Activated gamma-delta T cell treated with anti-CD3 and anti-CD28 coated beads, Interleukin-2, amount 50 U/mL, for 16 hours (primary cell): ENCODE measurements at regions not wholly inside any gene's neighbourhood (a gene's known extent, or its start where the extent isn't known, plus 50 kb on each side); places are given as distances from the start of the nearest gene placed in this dataset.
"Not testable (repeated sequence)": the region's sequence is repeated elsewhere in the genome, so short reads cannot be mapped to it uniquely, and the experiment has no call there.

Experiments
- DNase-seq: peaks from one replicate; pipeline ENCODE4 v3.0.0-alpha.2; 2020; ENCODE audit warnings: low read depth

DNA sequence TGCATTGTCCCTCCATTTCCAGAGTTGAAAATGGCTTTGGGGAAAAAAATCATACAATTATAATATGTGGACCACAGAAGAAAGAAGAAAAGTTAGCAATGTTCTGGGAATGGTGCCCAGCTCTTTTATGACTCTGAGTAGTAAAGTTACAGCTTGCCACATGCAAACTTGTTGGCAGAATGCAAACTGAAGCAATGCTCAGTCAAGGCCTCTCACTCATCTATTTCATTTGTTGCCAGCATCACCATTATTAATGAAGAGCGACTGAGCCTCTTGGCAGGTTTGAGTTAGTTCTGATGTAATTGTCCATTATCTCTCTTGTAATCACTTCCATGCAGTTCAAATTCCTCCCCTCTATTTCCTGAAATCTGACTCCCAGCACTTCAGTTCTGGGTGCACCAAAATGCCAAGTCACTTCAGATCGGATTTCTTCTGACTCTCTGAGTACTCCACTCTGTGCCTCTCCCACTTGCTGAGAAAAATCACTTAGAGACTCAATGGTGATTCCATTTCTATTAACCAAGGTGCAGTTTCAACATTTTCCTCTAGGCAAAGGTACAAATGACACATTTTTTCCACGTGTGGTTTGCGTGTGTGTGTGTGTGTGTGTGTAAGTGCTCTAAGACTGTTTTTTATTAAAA lies 154.4 kb upstream of the STMND1 start:
- DNase-seq: no peak

DNA sequence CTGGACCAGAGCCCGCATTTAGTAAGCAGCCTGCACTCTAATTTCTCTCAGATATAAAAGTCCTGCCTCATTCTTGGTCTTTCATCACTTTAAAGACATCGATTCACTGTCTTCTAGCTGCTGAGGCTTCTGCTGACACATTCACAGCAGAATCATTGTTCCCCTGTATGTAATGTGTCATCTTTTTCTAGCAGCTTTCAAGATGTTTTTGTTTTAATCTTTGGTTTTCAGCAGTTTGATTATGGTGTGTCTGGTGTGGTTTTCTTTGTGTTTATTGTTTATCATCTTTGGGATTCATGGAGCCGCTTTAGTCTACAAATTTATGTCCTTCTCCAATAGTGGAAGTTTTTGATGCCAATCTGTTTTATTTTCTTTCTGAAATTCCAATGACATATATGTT lies 157.3 kb upstream of the STMND1 start:
- no peak for DNase-seq

DNA sequence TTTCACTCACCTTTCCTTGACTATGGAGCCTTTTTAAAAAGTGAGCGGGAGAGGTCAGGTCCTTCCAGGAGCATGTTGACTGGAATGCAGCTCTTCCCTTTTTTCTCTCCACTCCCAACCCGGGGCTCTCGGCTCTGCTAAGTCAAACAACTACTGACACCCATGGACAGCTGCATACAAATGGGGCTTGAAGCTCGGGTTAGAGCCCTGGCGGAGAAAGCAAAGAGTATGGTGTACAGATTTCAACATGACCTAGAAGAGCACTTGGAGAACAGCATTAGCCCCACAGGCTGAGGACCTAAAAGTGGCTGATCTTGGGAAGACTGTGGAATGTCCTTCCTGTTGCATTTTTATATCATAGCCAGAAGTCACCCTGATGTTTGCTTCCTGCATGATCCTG lies 162.0 kb upstream of the STMND1 start:
- DNase-seq: no peak

DNA sequence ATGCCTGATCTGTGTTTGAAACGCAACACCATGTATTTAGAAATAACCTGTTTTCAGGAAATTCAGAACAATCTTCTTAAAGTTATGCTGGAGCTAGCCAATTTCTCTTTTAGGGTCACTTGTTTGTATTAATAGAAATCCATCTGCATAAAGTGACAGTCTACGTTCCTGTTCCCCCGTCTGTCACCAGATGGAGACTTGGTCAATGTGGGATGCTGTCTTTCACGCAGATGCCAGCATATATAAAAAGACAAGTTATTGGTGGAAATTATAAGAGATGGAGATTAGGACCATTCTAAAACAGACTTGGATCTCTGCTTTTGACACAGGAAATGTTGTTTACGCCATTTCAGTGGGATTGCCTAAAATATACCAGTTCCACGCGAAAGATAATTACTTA lies 162.5 kb upstream of the STMND1 start:
- no peak for DNase-seq

- DNase-seq: no peak
These were observed 165.0 kb upstream of the STMND1 start for GRCh38 chr6:16936893-16937292.

- DNase-seq: no peak
These were observed 167.9 kb upstream of the STMND1 start for GRCh38 chr6:16933961-16934360.

GRCh38 chr6:16933532-16933931 lies 168.3 kb upstream of the STMND1 start:
- no peak for DNase-seq

DNA sequence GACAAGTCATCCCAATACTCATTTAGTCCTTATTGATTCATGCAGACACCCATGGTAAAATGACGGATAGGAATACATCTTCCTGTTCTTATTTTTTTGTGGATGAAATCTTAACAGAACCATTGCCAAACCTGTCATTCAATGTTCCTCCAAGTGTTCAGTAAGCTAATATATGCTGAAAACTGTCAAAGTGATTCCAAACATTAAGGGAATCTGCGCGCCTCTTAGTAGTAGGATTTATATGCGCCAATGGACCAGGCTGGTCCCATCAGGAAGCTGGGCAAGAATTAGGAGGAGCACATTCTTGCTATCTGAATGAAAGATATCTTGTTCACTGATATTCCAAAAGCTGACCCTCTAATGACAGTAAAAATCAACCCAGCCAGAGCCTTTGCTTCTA lies 168.9 kb upstream of the STMND1 start:
- no peak for DNase-seq

DNA sequence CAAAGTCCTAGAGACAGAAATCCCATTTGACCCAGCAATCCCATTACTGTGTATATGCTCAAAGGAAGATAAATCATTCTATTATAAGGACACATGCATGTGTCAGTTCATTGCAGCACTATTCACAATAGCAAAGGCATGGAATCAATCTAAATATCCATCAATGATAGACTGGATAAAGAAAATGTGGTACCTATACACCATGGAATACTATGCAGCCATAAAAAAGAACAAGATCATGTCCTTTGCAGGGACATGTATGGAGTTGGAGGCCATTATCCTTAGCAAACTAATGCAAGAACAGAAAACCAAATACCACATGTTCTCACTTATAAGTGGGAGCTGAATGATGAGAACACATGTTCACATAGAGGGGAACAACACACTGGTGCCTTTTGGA lies 169.8 kb upstream of the ATXN1 start:
- DNase-seq: not testable (repeated sequence)

DNA sequence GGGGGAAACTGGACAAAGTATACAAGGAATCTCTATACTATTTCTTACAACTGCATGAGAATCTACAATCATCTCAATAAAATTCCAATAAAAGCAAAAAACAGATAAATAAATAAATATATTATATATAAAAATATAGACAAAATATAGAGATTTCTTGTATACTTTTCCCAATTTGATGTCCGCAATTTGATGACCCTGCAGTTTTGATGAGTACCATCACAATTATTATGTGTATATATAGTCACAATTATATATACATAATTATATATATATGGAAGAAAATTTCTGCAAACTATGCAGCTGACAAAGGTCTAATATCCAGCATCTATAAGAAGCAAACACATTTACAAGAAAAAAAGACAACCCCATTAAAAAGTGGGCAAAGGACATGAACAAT lies 169.2 kb upstream of the ATXN1 start:
- DNase-seq: no peak

DNA sequence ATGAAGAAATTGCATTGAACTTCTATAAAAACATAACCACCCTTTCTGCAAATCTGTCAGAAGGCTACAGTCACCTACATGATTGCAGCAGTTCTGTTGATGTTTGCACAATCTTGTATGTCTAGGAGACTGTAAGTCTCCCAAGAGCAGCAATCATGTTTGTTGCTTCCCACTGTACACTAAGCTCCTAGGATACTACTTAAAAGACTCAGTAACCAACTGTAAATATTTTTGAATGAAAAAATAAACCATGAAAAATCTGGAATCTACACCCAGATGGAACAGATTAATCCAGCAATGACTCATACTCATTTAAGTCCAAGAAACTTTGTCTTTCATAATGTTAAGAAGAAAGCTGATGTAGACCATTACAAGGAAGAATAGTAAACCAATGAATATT lies 168.5 kb upstream of the ATXN1 start:
- DNase-seq: no peak

DNA sequence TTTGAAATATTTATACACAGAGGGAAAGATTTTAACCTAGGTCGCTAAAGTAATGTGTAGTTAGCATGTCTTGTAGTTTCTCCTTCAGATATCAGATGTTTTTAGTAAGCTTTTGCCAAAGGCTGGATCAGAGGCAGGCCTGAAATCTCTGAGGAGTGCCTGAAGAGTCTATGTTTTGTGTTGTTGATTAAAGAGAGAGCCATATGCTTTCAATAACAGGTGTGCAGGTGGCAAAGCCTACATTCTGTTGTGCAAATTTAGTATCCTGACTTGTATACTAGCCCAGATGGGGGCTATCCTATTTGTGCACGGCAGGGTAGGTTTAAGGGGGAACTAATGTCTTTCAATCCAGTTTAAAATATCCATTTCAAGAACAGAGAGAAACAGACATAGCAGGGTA lies 167.1 kb upstream of the ATXN1 start:
- no peak for DNase-seq

- no peak for DNase-seq
These were observed 165.9 kb upstream of the ATXN1 start for GRCh38 chr6:16927205-16927604.

DNA sequence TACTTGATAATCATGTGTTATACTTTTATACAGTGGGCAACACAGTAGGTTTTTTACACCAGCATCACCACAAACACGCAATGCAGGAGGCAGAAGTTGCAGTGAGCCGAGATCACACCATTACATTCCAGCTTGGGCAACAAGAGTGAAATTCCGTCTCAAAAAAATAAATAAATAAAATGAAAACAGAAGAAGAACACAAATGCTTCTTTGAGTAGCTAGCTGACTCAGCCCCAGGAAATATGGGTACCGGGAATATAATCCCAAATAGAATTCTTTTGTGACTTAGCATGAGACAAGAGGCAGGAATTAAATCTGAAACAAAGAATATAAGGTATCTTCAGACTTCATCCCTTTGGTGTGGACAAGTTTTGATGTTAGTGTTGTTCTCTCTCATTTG lies 164.2 kb upstream of the ATXN1 start:
- DNase-seq: no peak

DNA sequence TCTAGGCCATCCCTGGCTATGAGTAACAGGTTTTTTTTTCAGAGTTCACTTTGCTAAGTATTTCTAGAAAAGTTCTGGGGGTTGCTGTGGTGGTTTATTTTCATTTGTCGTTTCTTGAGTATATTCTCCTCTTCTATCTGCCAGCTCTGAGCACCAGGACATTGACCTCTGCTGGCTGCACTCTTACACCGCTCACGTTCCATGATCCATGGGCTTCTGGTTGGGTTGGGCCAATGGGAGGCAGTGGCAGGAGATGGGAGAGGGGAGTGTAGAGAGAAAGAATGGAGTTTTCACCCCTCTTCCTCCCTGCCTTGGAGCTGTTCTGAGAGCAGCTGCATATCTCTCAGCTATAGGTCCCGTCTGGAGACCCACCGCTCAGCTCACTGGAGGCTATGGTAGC lies 161.0 kb upstream of the ATXN1 start:
- DNase-seq: no peak

DNA sequence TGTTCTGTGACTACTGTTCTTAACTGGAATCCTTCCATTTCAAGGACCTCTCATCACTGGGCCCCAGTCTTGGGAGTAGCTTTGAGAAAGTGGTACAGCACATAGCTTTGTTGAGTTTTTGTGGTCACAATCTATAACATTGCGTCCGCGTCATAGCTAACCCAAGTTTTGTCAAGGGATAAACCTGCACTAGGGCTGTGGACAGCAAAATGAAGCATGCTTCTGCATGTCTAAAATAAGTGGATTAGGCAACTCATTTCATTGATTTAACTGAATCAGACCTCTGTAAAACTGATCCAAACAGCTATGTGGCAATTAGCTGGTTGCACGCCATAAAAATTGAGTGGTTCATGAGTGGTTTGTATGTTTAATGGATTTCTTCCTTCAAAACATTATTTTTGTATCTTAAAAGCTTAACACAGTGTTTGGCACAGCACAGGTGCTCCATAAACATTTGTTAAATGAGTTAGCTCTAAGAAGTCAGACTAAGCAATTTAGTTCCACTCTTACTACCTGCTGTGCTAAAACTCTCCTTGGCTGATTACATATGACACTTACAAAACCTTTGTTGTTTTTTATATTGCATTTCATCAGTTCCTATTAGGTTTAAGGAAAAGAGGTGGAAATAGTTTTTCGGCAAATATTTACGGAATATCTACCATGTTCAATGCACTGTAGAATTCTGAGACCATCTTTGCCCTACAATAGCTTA lies 160.3 kb upstream of the ATXN1 start:
- DNase-seq: no peak

DNA sequence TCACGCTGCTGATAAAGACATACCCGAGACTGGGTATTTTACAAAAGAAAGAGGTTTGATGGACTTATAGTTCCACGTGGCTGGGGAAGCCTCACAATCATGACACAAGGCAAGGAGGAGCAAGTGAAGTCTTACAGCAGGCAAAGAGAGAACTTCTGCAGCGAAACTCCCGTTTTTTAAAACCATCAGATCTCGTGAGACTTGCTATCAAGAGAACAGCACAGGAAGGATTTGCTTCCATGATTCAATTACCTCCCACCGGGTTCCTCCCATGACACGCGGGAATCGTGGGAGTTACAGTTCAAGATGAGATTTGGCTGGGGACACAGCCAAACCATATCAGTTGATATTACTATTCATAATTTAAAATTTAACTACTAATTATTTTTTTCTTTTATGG lies 157.3 kb upstream of the ATXN1 start:
- DNase-seq: no peak

DNA sequence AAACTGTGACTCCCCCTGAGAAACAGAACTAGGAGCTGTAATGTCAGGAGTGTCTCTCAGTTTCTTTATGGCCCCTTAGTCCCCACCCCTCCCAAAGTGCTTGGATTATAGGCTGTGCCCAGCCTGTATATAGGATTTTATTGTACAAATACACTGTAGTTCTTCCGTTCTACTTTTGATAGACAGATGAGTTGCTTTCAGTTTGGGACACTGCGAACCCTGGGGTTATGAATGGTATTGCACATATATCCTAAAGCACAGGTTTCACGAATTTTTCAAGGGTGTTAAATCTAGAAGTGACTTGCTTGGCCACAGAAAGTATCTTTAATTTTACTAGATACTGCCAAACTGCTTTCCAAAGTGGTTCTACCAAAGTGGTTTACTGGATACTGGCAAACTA lies 152.9 kb upstream of the ATXN1 start:
- no peak for DNase-seq

GRCh38 chr6:16912756-16913155 lies 151.5 kb upstream of the ATXN1 start:
- no peak for DNase-seq

GRCh38 chr6:16911088-16911487 lies 149.8 kb upstream of the ATXN1 start:
- no peak for DNase-seq

DNA sequence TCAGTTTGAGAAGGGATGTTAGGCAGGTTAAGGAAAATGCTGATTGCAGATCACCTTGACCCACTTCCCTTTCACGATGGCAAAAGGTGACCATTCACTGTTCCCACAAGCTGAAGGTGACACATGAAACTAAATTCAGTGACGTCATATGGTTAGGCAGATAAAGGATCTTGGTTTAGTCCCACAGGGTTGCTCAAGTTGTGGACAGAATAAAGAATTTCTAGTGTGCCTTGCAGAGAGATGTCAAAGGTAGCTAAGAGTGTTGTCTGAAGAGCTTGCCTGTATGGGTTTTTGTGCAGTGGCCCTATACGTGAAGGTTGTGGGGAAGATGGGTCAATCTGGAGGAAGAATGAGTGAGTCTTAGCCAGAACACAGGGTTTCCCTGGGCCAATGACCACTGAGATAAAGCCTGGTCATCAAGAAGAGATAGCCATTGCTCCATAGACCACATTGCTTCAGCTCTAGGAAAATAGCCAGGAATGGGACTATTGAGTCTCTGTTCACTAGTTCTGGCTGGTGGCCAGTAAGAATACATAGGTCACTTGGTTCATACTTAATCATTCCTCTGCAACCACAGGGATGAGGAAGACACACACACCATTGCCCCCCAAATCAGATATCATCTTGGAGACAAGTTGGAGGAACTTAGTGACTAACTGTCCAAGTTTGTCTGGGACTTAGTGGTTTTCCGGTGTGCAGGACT lies 148.5 kb upstream of the ATXN1 start:
- DNase-seq: no peak

- no peak for DNase-seq
These were observed 146.7 kb upstream of the ATXN1 start for GRCh38 chr6:16907991-16908390.

GRCh38 chr6:16904957-16905356 lies 143.7 kb upstream of the ATXN1 start:
- no peak for DNase-seq

- no peak for DNase-seq
These were observed 142.2 kb upstream of the ATXN1 start for GRCh38 chr6:16903470-16903869.
